GM23248 (cell line): ENCODE measurements at regions not wholly inside any gene's neighbourhood (a gene's known extent, or its start where the extent isn't known, plus 50 kb on each side); places are given as distances from the start of the nearest gene placed in this dataset.

Experiments
- EZH2 ChIP-seq: fragments of 200-600 bp; sonication (generic); IDR thresholded peaks from 2 replicates; pipeline ENCODE4 v1.6.1; 2018; ENCODE audit warnings: antibody characterized with exemption, mild to moderate bottlenecking; ENCODE audit not compliant: insufficient read depth, poor library complexity, severe bottlenecking
- EZH2phosphoT487 ChIP-seq: fragments of 200-600 bp; sonication (generic); IDR thresholded peaks from 2 replicates; pipeline ENCODE4 v1.6.1; 2018; ENCODE audit warnings: antibody characterized with exemption, moderate library complexity, mild to moderate bottlenecking, low read depth; ENCODE audit not compliant: insufficient read depth

- TF ChIP-seq EZH2phosphoT487 (no peak), EZH2 (no peak)
Measured at GRCh38 chr10:129031844-129032150, 435.2 kb upstream of the MGMT start.
